H9 (cell line): ENCODE measurements at regions not wholly inside any gene's neighbourhood (a gene's known extent, or its start where the extent isn't known, plus 50 kb on each side); places are given as distances from the start of the nearest gene placed in this dataset.

Source experiments
- DNase-seq: peaks from one replicate; pipeline ENCODE4 v3.0.0-alpha.2; 2017
- H2AFZ ChIP-seq: one replicate; pipeline ENCODE4 v1.6.1; 2013; ENCODE audit warnings: mild to moderate bottlenecking, low read length, control low read depth, moderate library complexity
- H2AK5ac ChIP-seq: 2 replicates; pipeline ENCODE4 v1.6.1; 2013; ENCODE audit warnings: low read length, control low read depth, mixed read lengths; ENCODE audit not compliant: insufficient read length
- H2BK120ac ChIP-seq: one replicate; pipeline ENCODE4 v1.6.1; 2013; ENCODE audit warnings: low read depth, mild to moderate bottlenecking, low read length, control low read depth, inconsistent platforms; ENCODE audit not compliant: poor library complexity, severe bottlenecking
- H2BK12ac ChIP-seq: 2 replicates; pipeline ENCODE4 v1.6.1; 2013; ENCODE audit warnings: low read length, control low read depth, mixed read lengths, low read depth; ENCODE audit not compliant: insufficient read length
- H2BK15ac ChIP-seq: 2 replicates; pipeline ENCODE4 v1.6.1; 2013; ENCODE audit warnings: low read depth, low read length, control low read depth
- H2BK20ac ChIP-seq: one replicate; pipeline ENCODE4 v1.6.1; 2013; ENCODE audit warnings: low read depth, mild to moderate bottlenecking, low read length, control low read depth, inconsistent platforms; ENCODE audit not compliant: poor library complexity, severe bottlenecking
- H2BK5ac ChIP-seq: 2 replicates; pipeline ENCODE4 v1.6.1; 2013; ENCODE audit warnings: low read length, control low read depth, mixed read lengths; ENCODE audit not compliant: insufficient read length
- H3K14ac ChIP-seq: 2 replicates; pipeline ENCODE4 v1.6.1; 2013; ENCODE audit warnings: low read length, control low read depth; ENCODE audit not compliant: insufficient read depth
- H3K18ac ChIP-seq: 2 replicates; pipeline ENCODE4 v1.6.1; 2013; ENCODE audit warnings: low read depth, mild to moderate bottlenecking, mixed read lengths, low read length, control low read depth; ENCODE audit not compliant: insufficient read length
- H3K23ac ChIP-seq: 2 replicates; pipeline ENCODE4 v1.6.1; 2013; ENCODE audit warnings: low read length, control low read depth, mixed read lengths, low read depth; ENCODE audit not compliant: insufficient read length
- H3K23me2 ChIP-seq: 2 replicates; pipeline ENCODE4 v1.6.1; 2013; ENCODE audit warnings: low read depth, mild to moderate bottlenecking, mixed read lengths, low read length, control low read depth; ENCODE audit not compliant: insufficient read length, poor library complexity, severe bottlenecking
- H3K27ac ChIP-seq: 2 replicates; pipeline ENCODE4 v1.5.1; 2013; ENCODE audit warnings: low read length, control low read depth, mixed read lengths, low read depth; ENCODE audit not compliant: insufficient read length
- H3K27me3 ChIP-seq: 2 replicates; pipeline ENCODE4 v1.6.1; 2013; ENCODE audit warnings: low read length, control low read depth, inconsistent platforms; ENCODE audit not compliant: insufficient read depth
- H3K4ac ChIP-seq: 2 replicates; pipeline ENCODE4 v1.6.1; 2013; ENCODE audit warnings: low read depth, mild to moderate bottlenecking, control low read depth, inconsistent platforms, low read length, moderate library complexity
- H3K4me1 ChIP-seq: 2 replicates; pipeline ENCODE4 v1.6.1; 2013; ENCODE audit warnings: low read length, control low read depth, inconsistent platforms; ENCODE audit not compliant: insufficient read depth
- H3K4me2 ChIP-seq: 2 replicates; pipeline ENCODE4 v1.6.1; 2013; ENCODE audit warnings: low read length, control low read depth, mixed read lengths; ENCODE audit not compliant: insufficient read length, insufficient read depth
- H3K56ac ChIP-seq: 2 replicates; pipeline ENCODE4 v1.6.1; 2013; ENCODE audit warnings: low read depth, mild to moderate bottlenecking, mixed read lengths, low read length, control low read depth; ENCODE audit not compliant: insufficient read length
- H3K79me1 ChIP-seq: 2 replicates; pipeline ENCODE4 v1.6.1; 2013; ENCODE audit warnings: low read depth, mild to moderate bottlenecking, moderate library complexity, low read length, control low read depth, inconsistent platforms; ENCODE audit not compliant: insufficient read depth, poor library complexity, severe bottlenecking
- H3K79me2 ChIP-seq: 2 replicates; pipeline ENCODE4 v1.6.1; 2013; ENCODE audit warnings: low read length, control low read depth, inconsistent platforms; ENCODE audit not compliant: insufficient read depth
- H3K9ac ChIP-seq: 2 replicates; pipeline ENCODE4 v1.6.1; 2013; ENCODE audit warnings: low read length, control low read depth, mixed read lengths; ENCODE audit not compliant: insufficient read length; ENCODE audit errors: extremely low read depth
- H3K9me3 ChIP-seq: one replicate; pipeline ENCODE4 v1.6.1; 2013; ENCODE audit warnings: low read depth, low read length, inconsistent platforms; ENCODE audit not compliant: control insufficient read depth
- H3T11ph ChIP-seq: one replicate; pipeline ENCODE4 v1.6.1; 2013; ENCODE audit warnings: mild to moderate bottlenecking, low read length, control low read depth, inconsistent platforms
- H4K20me1 ChIP-seq: one replicate; pipeline ENCODE4 v1.6.1; 2013; ENCODE audit not compliant: control insufficient read depth, insufficient read length, insufficient read depth
- H4K5ac ChIP-seq: 2 replicates; pipeline ENCODE4 v1.6.1; 2013; ENCODE audit warnings: low read depth, mild to moderate bottlenecking, mixed read lengths, low read length, control low read depth; ENCODE audit not compliant: insufficient read length
- H4K8ac ChIP-seq: replicated peaks from 2 replicates; pipeline ENCODE4 v1.6.1; 2013; ENCODE audit warnings: low read length, control low read depth, mixed read lengths, low read depth; ENCODE audit not compliant: insufficient read length
- H4K91ac ChIP-seq: 2 replicates; pipeline ENCODE4 v1.6.1; 2013; ENCODE audit warnings: low read depth, mild to moderate bottlenecking, moderate library complexity, mixed read lengths, low read length, control low read depth; ENCODE audit not compliant: insufficient read length
- H3K27ac Mint-ChIP-seq, 3 experiments: 2 replicates in 2 of 3; 3 replicates in 1 of 3; pipeline ENCODE4 v1.8.0; 2020 to 2021; ENCODE audit warnings: mixed read lengths in 3 of 3, mild to moderate bottlenecking in 1 of 3, moderate library complexity in 1 of 3
- H3K27me3 Mint-ChIP-seq: 2 replicates; pipeline ENCODE4 v1.8.0; 2021; ENCODE audit warnings: low read depth, mild to moderate bottlenecking, moderate library complexity, mixed read lengths
- H3K36me3 Mint-ChIP-seq, 3 experiments: 2 replicates in 2 of 3; 3 replicates in 1 of 3; pipeline ENCODE4 v1.8.0; 2020 to 2021; ENCODE audit warnings: low read depth in 3 of 3, mixed read lengths in 3 of 3; ENCODE audit not compliant: insufficient read depth in 1 of 3
- H3K4me1 Mint-ChIP-seq, 2 experiments: 2 replicates each; pipeline ENCODE4 v1.8.0; 2020; ENCODE audit warnings: mixed read lengths in 2 of 2
- H3K4me3 Mint-ChIP-seq, 2 experiments: 2 replicates in 1 of 2; 3 replicates in 1 of 2; pipeline ENCODE4 v1.8.0; 2020 to 2021; ENCODE audit warnings: mild to moderate bottlenecking in 2 of 2, mixed read lengths in 2 of 2, moderate library complexity in 1 of 2
- H3K9me3 Mint-ChIP-seq, 2 experiments: 2 replicates in 1 of 2; 3 replicates in 1 of 2; pipeline ENCODE4 v1.8.0; 2020; ENCODE audit warnings: mild to moderate bottlenecking in 2 of 2, mixed read lengths in 2 of 2, moderate library complexity in 1 of 2
- CTCF ChIP-seq: fragments of 200-600 bp; sonication (generic); conservative IDR thresholded peaks from 3 replicates; pipeline ENCODE4 v1.8.0; 2021; ENCODE audit warnings: antibody characterized with exemption, mild to moderate bottlenecking
- WGBS: extraction: QIAGEN DNeasy Blood & Tissue Kit; methylation state at CpG from one replicate; pipeline ENCODE4 v1.1.7; 2013; ENCODE audit warnings: missing lambda C conversion rate, low lambda C conversion rate, mixed read lengths; ENCODE audit not compliant: insufficient read length; ENCODE audit errors: extremely low coverage; 5-methylcytosine and 5-hydroxymethylcytosine counted together

- Histone ChIP-seq H3K23ac (no peak overlapping the region), H3K27me3 (no peaks in the 10 kb centered on the region), H3K79me2 (no peaks in the 10 kb centered on the region), H3K4ac (no peak overlapping the region), H2AFZ (no peak overlapping the region), H3K79me1 (no peaks in the 10 kb centered on the region), H4K8ac (no peak overlapping the region), H2BK20ac (no peak overlapping the region), H3K4me1 (no peaks in the 10 kb centered on the region), H4K5ac (no peak overlapping the region), H3K23me2 (no peaks in the 10 kb centered on the region), H2BK15ac (no peak overlapping the region), H3K56ac (no peak overlapping the region), H2BK5ac (no peak overlapping the region), H3K14ac (no peak overlapping the region), H3K27ac (no peak overlapping the region), H4K91ac (no peak overlapping the region), H2BK120ac (no peak overlapping the region), H3K9me3 (no peaks in the 10 kb centered on the region), H3K18ac (no peak overlapping the region), H2AK5ac (no peak overlapping the region), H3K4me2 (no peak overlapping the region), H2BK12ac (no peak overlapping the region), H3T11ph (no peak overlapping the region), H4K20me1 (no peaks in the 10 kb centered on the region), H3K9ac (no peak overlapping the region)
- TF ChIP-seq CTCF: no peak
- Mint-ChIP-seq H3K27ac (no peak overlapping the region), H3K27me3 (no peaks in the 10 kb centered on the region), H3K36me3 (no peaks in the 10 kb centered on the region), H3K4me3 (no peak overlapping the region), H3K4me1 (peaks cover 4% of the 10 kb centered on the region in 2 experiments; a peak in 2 of 4 replicates), H3K9me3 (no peaks in the 10 kb centered on the region)
- DNase-seq: no peak
- no CpG with 5 or more reads among the region's 3 CpGs for WGBS
Measured at GRCh38 chr1:221089273-221089672, 210.0 kb downstream of the HLX start.
